Astrocyte (in vitro differentiated cells and primary cell): ENCODE measurements at regions not wholly inside any gene's neighbourhood (a gene's known extent, or its start where the extent isn't known, plus 50 kb on each side); places are given as distances from the start of the nearest gene placed in this dataset.

ENCODE experiments used
- DNase-seq: peaks from one replicate; pipeline ENCODE4 v3.0.0-alpha.2; 2010; ENCODE audit warnings: low read depth
- FAIRE-seq: peaks from 2 replicates; lab custom pipeline; 2011; peaks lifted over from hg19 to GRCh38; lab: Jason Lieb, UNC
- H2AFZ ChIP-seq: 2 replicates; pipeline ENCODE4 v1.6.0; 2012; ENCODE audit warnings: low read depth, low read length, inconsistent platforms
- H3K27ac ChIP-seq: 2 replicates; pipeline ENCODE4 v1.5.1; 2011; ENCODE audit warnings: low read depth, low read length, inconsistent platforms
- H3K27me3 ChIP-seq: 2 replicates; pipeline ENCODE4 v1.6.0; 2011; ENCODE audit warnings: low read length, inconsistent platforms; ENCODE audit not compliant: insufficient read depth
- H3K36me3 ChIP-seq: 2 replicates; pipeline ENCODE4 v1.5.1; 2011; ENCODE audit warnings: low read length, inconsistent platforms; ENCODE audit not compliant: insufficient read depth
- H3K4me1 ChIP-seq: 2 replicates; pipeline ENCODE4 v1.5.1; 2011; ENCODE audit warnings: low read length, inconsistent platforms; ENCODE audit not compliant: insufficient read depth
- H3K4me2 ChIP-seq: 2 replicates; pipeline ENCODE4 v1.6.0; 2012; ENCODE audit warnings: low read length, inconsistent platforms
- H3K4me3 ChIP-seq: 2 replicates; pipeline ENCODE4 v1.5.1; 2011; ENCODE audit warnings: low read depth, mild to moderate bottlenecking, low read length, inconsistent platforms; ENCODE audit not compliant: insufficient read depth
- H3K79me2 ChIP-seq: 2 replicates; pipeline ENCODE4 v1.6.0; 2012; ENCODE audit warnings: mild to moderate bottlenecking, low read length, inconsistent platforms; ENCODE audit not compliant: insufficient read depth
- H3K9ac ChIP-seq: 2 replicates; pipeline ENCODE4 v1.6.0; 2012; ENCODE audit warnings: mild to moderate bottlenecking, low read length, inconsistent platforms
- H3K9me3 ChIP-seq: 2 replicates; pipeline ENCODE4 v1.5.1; 2012; ENCODE audit warnings: low read depth, mild to moderate bottlenecking, low read length, inconsistent platforms; ENCODE audit not compliant: insufficient read depth
- H4K20me1 ChIP-seq: 2 replicates; pipeline ENCODE4 v1.6.0; 2012; ENCODE audit warnings: low read length, inconsistent platforms; ENCODE audit not compliant: insufficient read depth
- H3K27ac Mint-ChIP-seq: one replicate; pipeline ENCODE4 v1.8.0; 2021; ENCODE audit warnings: mild to moderate bottlenecking, mixed read lengths; ENCODE audit not compliant: unreplicated experiment
- H3K27me3 Mint-ChIP-seq: one replicate; pipeline ENCODE4 v1.8.0; 2021; ENCODE audit warnings: low read depth, mixed read lengths; ENCODE audit not compliant: unreplicated experiment
- H3K36me3 Mint-ChIP-seq: one replicate; pipeline ENCODE4 v1.8.0; 2021; ENCODE audit warnings: low read depth, mixed read lengths; ENCODE audit not compliant: unreplicated experiment
- H3K4me1 Mint-ChIP-seq: one replicate; pipeline ENCODE4 v1.8.0; 2021; ENCODE audit warnings: low read depth, mixed read lengths; ENCODE audit not compliant: unreplicated experiment
- H3K4me3 Mint-ChIP-seq: one replicate; pipeline ENCODE4 v1.8.0; 2021; ENCODE audit warnings: mild to moderate bottlenecking, moderate library complexity, mixed read lengths; ENCODE audit not compliant: unreplicated experiment
- H3K9me3 Mint-ChIP-seq: one replicate; pipeline ENCODE4 v1.8.0; 2021; ENCODE audit warnings: mild to moderate bottlenecking, mixed read lengths; ENCODE audit not compliant: unreplicated experiment
- EZH2 ChIP-seq: IDR thresholded peaks from 2 replicates; pipeline ENCODE4 v1.6.1; 2012; ENCODE audit warnings: mild to moderate bottlenecking, low read length, inconsistent platforms; ENCODE audit not compliant: insufficient read depth
- TF ChIP-seq, protein P1 (sequence below): IDR thresholded peaks from 2 replicates; pipeline ENCODE4 v1.5.1; 2011; ENCODE audit warnings: low read depth, mild to moderate bottlenecking, inconsistent platforms, low read length, moderate library complexity; ENCODE audit not compliant: insufficient read depth

GRCh38 chr2:221926327-221926726, 354.2 kb upstream of the EPHA4 start:
- Mint-ChIP-seq H3K4me1 (peaks cover 4% of the 10 kb centered on the region), H3K27me3 (peaks cover 2% of the 10 kb centered on the region), H3K4me3 (no peak overlapping the region), H3K9me3 (no peaks in the 10 kb centered on the region), H3K27ac (no peak overlapping the region), H3K36me3 (no peaks in the 10 kb centered on the region)
- no peaks in the 10 kb centered on the region for H4K20me1 ChIP-seq
- no peaks in the 10 kb centered on the region for H3K4me1 ChIP-seq
- no peaks in the 10 kb centered on the region for H3K27me3 ChIP-seq
- no peak overlapping the region for H3K27ac ChIP-seq
- no peak for DNase-seq
- H3K4me2 ChIP-seq, result no peak overlapping the region
- no peak for TF ChIP-seq EZH2
- TF ChIP-seq, protein P1, sequence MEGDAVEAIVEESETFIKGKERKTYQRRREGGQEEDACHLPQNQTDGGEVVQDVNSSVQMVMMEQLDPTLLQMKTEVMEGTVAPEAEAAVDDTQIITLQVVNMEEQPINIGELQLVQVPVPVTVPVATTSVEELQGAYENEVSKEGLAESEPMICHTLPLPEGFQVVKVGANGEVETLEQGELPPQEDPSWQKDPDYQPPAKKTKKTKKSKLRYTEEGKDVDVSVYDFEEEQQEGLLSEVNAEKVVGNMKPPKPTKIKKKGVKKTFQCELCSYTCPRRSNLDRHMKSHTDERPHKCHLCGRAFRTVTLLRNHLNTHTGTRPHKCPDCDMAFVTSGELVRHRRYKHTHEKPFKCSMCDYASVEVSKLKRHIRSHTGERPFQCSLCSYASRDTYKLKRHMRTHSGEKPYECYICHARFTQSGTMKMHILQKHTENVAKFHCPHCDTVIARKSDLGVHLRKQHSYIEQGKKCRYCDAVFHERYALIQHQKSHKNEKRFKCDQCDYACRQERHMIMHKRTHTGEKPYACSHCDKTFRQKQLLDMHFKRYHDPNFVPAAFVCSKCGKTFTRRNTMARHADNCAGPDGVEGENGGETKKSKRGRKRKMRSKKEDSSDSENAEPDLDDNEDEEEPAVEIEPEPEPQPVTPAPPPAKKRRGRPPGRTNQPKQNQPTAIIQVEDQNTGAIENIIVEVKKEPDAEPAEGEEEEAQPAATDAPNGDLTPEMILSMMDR, result no peak
- no peak overlapping the region for H2AFZ ChIP-seq
- no peaks in the 10 kb centered on the region for H3K9me3 ChIP-seq
- H3K4me3 ChIP-seq, result no peak overlapping the region
- no peak for FAIRE-seq
- H3K36me3 ChIP-seq, result no peaks in the 10 kb centered on the region
- H3K9ac ChIP-seq, result no peak overlapping the region
- no peaks in the 10 kb centered on the region for H3K79me2 ChIP-seq

- Mint-ChIP-seq H3K4me1 (peaks cover 4% of the 10 kb centered on the region), H3K4me3 (no peak overlapping the region), H3K27me3 (peaks cover 2% of the 10 kb centered on the region), H3K27ac (no peak overlapping the region), H3K36me3 (no peaks in the 10 kb centered on the region), H3K9me3 (no peaks in the 10 kb centered on the region)
- Histone ChIP-seq H3K9me3 (no peaks in the 10 kb centered on the region), H3K36me3 (no peaks in the 10 kb centered on the region), H3K27me3 (no peaks in the 10 kb centered on the region), H2AFZ (no peak overlapping the region), H3K4me3 (no peak overlapping the region), H3K79me2 (no peaks in the 10 kb centered on the region), H3K4me2 (no peak overlapping the region), H3K9ac (no peak overlapping the region), H4K20me1 (no peaks in the 10 kb centered on the region), H3K4me1 (no peaks in the 10 kb centered on the region), H3K27ac (no peak overlapping the region)
- FAIRE-seq, result no peak
- DNase-seq, result no peak
- TF ChIP-seq, protein P1, result no peak
- no peak for TF ChIP-seq EZH2
Measured at GRCh38 chr2:221924576-221924975, 352.5 kb upstream of the EPHA4 start.

GRCh38 chr2:221915926-221916325, 343.8 kb upstream of the EPHA4 start:
- Histone ChIP-seq H2AFZ (no peak overlapping the region), H3K27me3 (no peaks in the 10 kb centered on the region), H3K4me3 (no peak overlapping the region), H3K4me1 (no peaks in the 10 kb centered on the region), H3K4me2 (no peak overlapping the region), H3K9me3 (no peaks in the 10 kb centered on the region), H3K36me3 (no peaks in the 10 kb centered on the region), H3K79me2 (no peaks in the 10 kb centered on the region), H3K9ac (no peak overlapping the region), H3K27ac (no peak overlapping the region), H4K20me1 (no peaks in the 10 kb centered on the region)
- no peak for FAIRE-seq
- no peak for TF ChIP-seq EZH2
- H3K36me3 Mint-ChIP-seq, result no peaks in the 10 kb centered on the region
- DNase-seq, result no peak
- no peaks in the 10 kb centered on the region for H3K9me3 Mint-ChIP-seq
- no peaks in the 10 kb centered on the region for H3K27me3 Mint-ChIP-seq
- H3K4me3 Mint-ChIP-seq, result no peak overlapping the region
- no peak overlapping the region for H3K27ac Mint-ChIP-seq
- H3K4me1 Mint-ChIP-seq, result peaks cover 8% of the 10 kb centered on the region
